Endothelial cell of umbilical vein (primary cell): ENCODE measurements at regions not wholly inside any gene's neighbourhood (a gene's known extent, or its start where the extent isn't known, plus 50 kb on each side); places are given as distances from the start of the nearest gene placed in this dataset.

Experiments
- BruUV-seq: library from RNA; stranded (reverse); fragments of 400-500 nt; replicated peaks from 2 replicates; lab custom pipeline; 2021; lab: Mats Ljungman, UMichigan
- CTCF ChIA-PET: fragments of 300-600, 350-600 bp; sonication (Branson Sonifier 250); formaldehyde crosslinking; loops from one replicate; lab custom pipeline; 2021; ENCODE audit warnings: antibody characterized with exemption, inconsistent platforms; lab: Charles Lee
- POLR2A ChIA-PET: fragments of 300-600, 350-600 bp; sonication (Branson Sonifier 250); formaldehyde crosslinking; loops from one replicate; lab custom pipeline; 2021; ENCODE audit warnings: antibody characterized with exemption, inconsistent platforms; lab: Charles Lee
- DNase-seq: peaks from one replicate; pipeline ENCODE4 v3.0.0-alpha.2; 2011; ENCODE audit warnings: low read depth, low spot score
- FAIRE-seq: peaks from 2 replicates; lab custom pipeline; 2011; peaks lifted over from hg19 to GRCh38; lab: Jason Lieb, UNC
- H2AFZ ChIP-seq: 2 replicates; pipeline ENCODE4 v1.6.0; 2012; ENCODE audit warnings: low read depth, low read length, control low read depth, inconsistent platforms
- H3K27ac ChIP-seq: 2 replicates; pipeline ENCODE4 v1.5.1; 2011; ENCODE audit warnings: low read depth, mild to moderate bottlenecking, control low read depth, low read length, moderate library complexity; ENCODE audit not compliant: insufficient read depth
- H3K27me3 ChIP-seq, 2 experiments: 2 replicates each; pipeline versions ENCODE4 v1.6.0 to v1.6.1; 2011; ENCODE audit warnings: low read length in 2 of 2, mixed read lengths in 1 of 2; ENCODE audit not compliant: control insufficient read depth in 2 of 2, insufficient read depth in 2 of 2
- H3K36me3 ChIP-seq, 2 experiments: 2 replicates in 1 of 2; 3 replicates in 1 of 2; pipeline ENCODE4 v1.5.1; 2011; ENCODE audit warnings: low read length in 2 of 2, mild to moderate bottlenecking in 1 of 2, moderate library complexity in 1 of 2; ENCODE audit not compliant: control insufficient read depth in 2 of 2, insufficient read depth in 2 of 2; ENCODE audit errors: extremely low read depth in 1 of 2
- H3K4me1 ChIP-seq: 3 replicates; pipeline ENCODE4 v1.5.1; 2011; ENCODE audit warnings: mild to moderate bottlenecking, low read length; ENCODE audit not compliant: control insufficient read depth, insufficient read depth; ENCODE audit errors: extremely low read depth
- H3K4me2 ChIP-seq: 2 replicates; pipeline ENCODE4 v1.6.1; 2011; ENCODE audit warnings: low read length, control low read depth, mixed read lengths; ENCODE audit not compliant: insufficient read depth
- H3K4me3 ChIP-seq, 3 experiments: fragments of 200-600 bp in 1 of 3; sonication (generic), shearing (Covaris generic) in 1 of 3; replicated peaks in 1 of 3; 2 replicates each; pipeline ENCODE4 v1.5.1; 2011 to 2016; ENCODE audit warnings: control low read depth in 3 of 3, low read length in 3 of 3, mild to moderate bottlenecking in 2 of 3, inconsistent platforms in 1 of 3, low read depth in 1 of 3, moderate library complexity in 1 of 3; ENCODE audit not compliant: insufficient read depth in 1 of 3
- H3K79me2 ChIP-seq: 2 replicates; pipeline ENCODE4 v1.6.0; 2012; ENCODE audit warnings: low read length, inconsistent platforms; ENCODE audit not compliant: control insufficient read depth, insufficient read depth
- H3K9ac ChIP-seq: replicated peaks from 2 replicates; pipeline ENCODE3; 2011; ENCODE audit warnings: low read length, control low read depth; ENCODE audit not compliant: insufficient read depth; ENCODE audit errors: extremely low read depth
- H3K9me1 ChIP-seq: replicated peaks from 3 replicates; pipeline ENCODE4 v1.6.0; 2011; ENCODE audit warnings: mild to moderate bottlenecking, low read length; ENCODE audit not compliant: control insufficient read depth, insufficient read depth; ENCODE audit errors: extremely low read depth
- H3K9me3 ChIP-seq: replicated peaks from 2 replicates; pipeline ENCODE4 v1.5.1; 2012; ENCODE audit warnings: low read length, inconsistent platforms; ENCODE audit not compliant: control insufficient read depth, insufficient read depth
- H4K20me1 ChIP-seq: replicated peaks from 2 replicates; pipeline ENCODE3; 2011; ENCODE audit warnings: mild to moderate bottlenecking, low read length; ENCODE audit not compliant: control insufficient read depth, insufficient read depth; ENCODE audit errors: extremely low read depth
- CTCF ChIP-seq, 2 donors: IDR thresholded peaks; 1 replicate in 1 of 2; 2 replicates in 1 of 2; pipeline ENCODE4 v1.5.1; 2011; ENCODE audit warnings: low read length in 2 of 2, mild to moderate bottlenecking in 2 of 2, moderate library complexity in 2 of 2, control low read depth in 1 of 2, inconsistent platforms in 1 of 2, low read depth in 1 of 2; ENCODE audit not compliant: insufficient read depth in 1 of 2; ENCODE audit errors: extremely low read depth in 1 of 2
- EZH2 ChIP-seq: IDR thresholded peaks from 2 replicates; pipeline ENCODE4 v1.6.1; 2012; ENCODE audit warnings: borderline replicate concordance, low read depth, mild to moderate bottlenecking, moderate library complexity, low read length, inconsistent platforms; ENCODE audit not compliant: severe bottlenecking
- FOS ChIP-seq: IDR thresholded peaks from 2 replicates; pipeline ENCODE4 v1.6.1; 2011; ENCODE audit warnings: mild to moderate bottlenecking, low read length, moderate library complexity, borderline replicate concordance; ENCODE audit not compliant: insufficient read depth
- GATA2 ChIP-seq: IDR thresholded peaks from 2 replicates; pipeline ENCODE4 v1.7.0; 2011; ENCODE audit warnings: low read depth, mild to moderate bottlenecking, moderate library complexity, mixed read lengths, low read length; ENCODE audit not compliant: insufficient read length, insufficient read depth
- JUN ChIP-seq: IDR thresholded peaks from 2 replicates; pipeline ENCODE4 v1.6.1; 2011; ENCODE audit warnings: borderline replicate concordance, low read depth; ENCODE audit not compliant: insufficient read length, insufficient read depth
- MAX ChIP-seq: IDR thresholded peaks from 2 replicates; pipeline ENCODE4 v1.6.1; 2011; ENCODE audit not compliant: insufficient read depth, insufficient read length
- MYC ChIP-seq: IDR thresholded peaks from one replicate; pipeline ENCODE4 v1.6.1; 2011; ENCODE audit warnings: mild to moderate bottlenecking, low read depth, low read length
- POLR2A ChIP-seq: IDR thresholded peaks from 2 replicates; pipeline ENCODE4 v1.6.1; 2012; ENCODE audit warnings: low read depth, mild to moderate bottlenecking, control low read depth, low read length
- POLR2AphosphoS5 ChIP-seq: IDR thresholded peaks from 2 replicates; pipeline ENCODE4 v1.6.1; 2012; ENCODE audit warnings: low read depth, mild to moderate bottlenecking, control low read depth, low read length, moderate library complexity; ENCODE audit not compliant: insufficient read depth
- dilution Hi-C: fragments of 300-500 bp; cut with MboI; formaldehyde crosslinking; loops from one replicate; pipeline ENCODE4 v1.15.0; 2019; ENCODE audit warnings: low sequenced_read_pairs; ENCODE audit not compliant: extremely low pct_ligation_motif_present
- intact Hi-C: fragments of 100-400 bp; cut with micrococcal nuclease; formaldehyde crosslinking; loops from one replicate; pipeline ENCODE4 v1.10.0; 2022

- Histone ChIP-seq H3K9me1 (no peaks in the 10 kb centered on the region), H3K4me2 (no peak overlapping the region), H3K9ac (no peak overlapping the region), H2AFZ (no peak overlapping the region), H3K4me3 (no peak overlapping the region), H3K79me2 (no peaks in the 10 kb centered on the region), H3K36me3 (no peaks in the 10 kb centered on the region), H4K20me1 (no peaks in the 10 kb centered on the region), H3K27ac (no peak overlapping the region), H3K9me3 (no peaks in the 10 kb centered on the region), H3K4me1 (no peaks in the 10 kb centered on the region), H3K27me3 (no peaks in the 10 kb centered on the region)
- intact Hi-C loops = no loop called here
- BruUV-seq = no TSS peak
- DNase-seq (no peak), FAIRE-seq (no peak)
- dilution Hi-C loops = no loop called here
- CTCF ChIA-PET = interaction anchor here (1.0 kb wide), 1 partner anchor 79 kb away, joined by 3 read pairs; no protein-coding TSS in a partner anchor
- POLR2A ChIA-PET = no interaction called here
- TF ChIP-seq MYC = no peak
- no peak for TF ChIP-seq POLR2A
- no peak for TF ChIP-seq EZH2
- TF ChIP-seq JUN = no peak
- TF ChIP-seq POLR2AphosphoS5 = no peak
- no peak for TF ChIP-seq FOS
- TF ChIP-seq MAX = no peak
These were observed 93.9 kb upstream of the FOXC1 start for GRCh38 chr6:1515781-1516180.

- CTCF ChIA-PET = no interaction called here
- no TSS peak for BruUV-seq
- no peak for FAIRE-seq
These were observed 92.8 kb upstream of the FOXC1 start for GRCh38 chr6:1516742-1517520.

More at GRCh38 chr6:1516742-1517520, 92.8 kb upstream of the FOXC1 start:
- H3K4me1 ChIP-seq = no peaks in the 10 kb centered on the region
- POLR2A ChIA-PET = no interaction called here
- H3K27ac ChIP-seq = no peak overlapping the region
- no peaks in the 10 kb centered on the region for H3K9me1 ChIP-seq
- H3K36me3 ChIP-seq = no peaks in the 10 kb centered on the region
- H3K79me2 ChIP-seq = no peaks in the 10 kb centered on the region
- TF ChIP-seq CTCF (IDR thresholded peaks at IDR 0.05; ENCODE audit: extremely low read depth in 1 of 2, insufficient read depth in 1 of 2, low read depth in 1 of 2, low read length in 2 of 2) (no peak), EZH2 (no peak), GATA2 (no peak), MAX (no peak), FOS (no peak), JUN (no peak)
- no peak overlapping the region for H3K9ac ChIP-seq
- no peaks in the 10 kb centered on the region for H4K20me1 ChIP-seq
- no peak overlapping the region for H2AFZ ChIP-seq
- no peaks in the 10 kb centered on the region for H3K27me3 ChIP-seq
- intact Hi-C loops (no loop called here), dilution Hi-C loops (no loop called here)
- H3K4me2 ChIP-seq = no peak overlapping the region
- no peak overlapping the region for H3K4me3 ChIP-seq
- H3K9me3 ChIP-seq = no peaks in the 10 kb centered on the region
- DNase-seq = no peak
